Activated CD4-positive, CD25-positive, alpha-beta regulatory T cell treated with anti-CD3 and anti-CD28 coated beads, Interleukin-2, amount 50 U/mL, for 72 hours (primary cell): ENCODE measurements at regions not wholly inside any gene's neighbourhood (a gene's known extent, or its start where the extent isn't known, plus 50 kb on each side); places are given as distances from the start of the nearest gene placed in this dataset.

ENCODE experiments used
- DNase-seq: peaks from one replicate; pipeline ENCODE4 v3.0.0; 2021

DNA sequence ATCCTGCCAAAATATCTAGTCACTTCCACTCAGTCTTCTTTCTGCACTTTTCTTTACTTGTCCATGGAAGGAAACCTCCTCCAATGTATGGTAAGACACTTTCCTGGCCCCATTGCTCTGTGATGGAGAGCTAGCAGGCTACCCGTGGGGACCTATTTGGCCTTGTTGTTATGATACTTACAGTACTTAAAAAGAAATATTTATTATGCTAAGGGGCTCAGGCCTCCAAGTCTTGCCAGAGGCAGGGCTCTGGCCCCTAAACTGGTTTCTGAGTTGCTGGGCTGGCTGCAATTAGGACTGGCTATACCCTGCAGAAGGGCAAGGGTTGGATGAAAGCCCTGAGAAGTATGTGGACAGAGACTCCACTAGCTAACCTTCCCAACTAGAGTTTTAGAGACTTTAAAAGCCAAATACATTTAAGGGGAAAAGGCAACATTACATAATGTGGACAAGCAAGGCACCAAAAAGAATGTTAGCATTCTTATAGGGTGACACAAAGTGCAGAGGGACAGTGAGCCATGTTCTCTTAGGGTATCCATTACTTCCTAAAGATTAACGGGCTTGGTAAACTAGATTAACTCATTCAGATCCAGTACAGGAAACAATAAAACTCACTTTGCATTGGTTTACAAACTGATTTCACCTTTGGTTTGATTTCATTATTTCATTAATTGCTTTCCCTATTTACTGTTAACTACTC is 84.9 kb upstream of the INHBA start:
- DNase-seq: no peak

DNA sequence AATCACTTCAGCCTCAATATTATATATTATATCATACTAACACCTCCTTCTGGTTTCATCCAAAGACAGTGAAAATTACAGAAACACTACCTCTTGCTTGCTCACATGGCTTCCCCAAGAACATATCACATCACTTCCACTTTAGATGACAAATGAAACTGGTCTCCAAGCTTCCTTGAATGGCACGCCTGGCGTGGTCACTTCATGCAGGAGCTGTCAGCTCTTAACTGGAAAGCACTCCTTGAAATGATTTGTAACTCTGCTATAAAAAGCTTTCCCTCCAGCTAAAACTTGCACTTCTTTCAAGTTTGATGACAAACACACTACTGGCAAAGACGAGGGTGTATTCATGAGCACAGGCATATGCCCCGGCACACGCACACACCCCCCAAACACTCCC is 84.1 kb upstream of the INHBA start:
- DNase-seq: no peak

DNA sequence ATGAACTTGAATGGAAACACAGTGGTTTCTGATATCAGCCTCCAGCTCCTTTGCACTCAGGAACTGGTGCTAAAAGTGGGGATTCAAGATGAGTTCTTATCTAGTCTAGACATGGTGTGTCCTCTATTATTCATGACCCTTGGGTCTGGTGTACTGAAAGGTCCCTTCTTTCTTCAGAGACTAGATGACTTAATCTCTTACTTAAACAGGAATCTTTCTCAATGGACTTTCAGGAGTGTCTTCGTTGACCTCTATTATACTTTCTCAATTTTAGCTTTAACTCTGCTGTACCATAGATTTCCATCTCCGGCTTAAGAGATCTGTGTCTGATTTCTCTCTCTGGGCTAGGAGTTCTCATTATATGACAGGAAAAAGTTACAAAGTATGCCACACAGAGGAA is 83.5 kb upstream of the INHBA start:
- DNase-seq: no peak

DNA sequence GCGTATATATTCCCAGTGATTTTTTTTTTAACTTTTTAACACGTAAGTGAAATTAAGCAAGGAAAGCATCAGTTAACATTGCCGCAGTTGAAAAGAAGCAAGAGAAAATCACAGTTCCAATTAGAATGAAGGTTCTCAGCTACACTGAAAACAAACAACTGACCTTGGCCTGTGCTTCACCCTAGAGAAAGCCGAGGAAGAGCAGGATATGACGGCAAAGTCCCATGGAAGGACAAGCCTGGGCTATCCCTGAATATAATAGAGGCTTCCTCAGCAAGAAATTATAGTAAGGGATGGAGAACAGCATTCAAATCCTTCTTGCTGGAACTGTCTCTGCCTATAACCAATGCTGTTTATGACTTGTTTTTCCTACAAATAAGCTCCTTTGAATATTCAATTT is 83.0 kb upstream of the INHBA start:
- DNase-seq: no peak

DNA sequence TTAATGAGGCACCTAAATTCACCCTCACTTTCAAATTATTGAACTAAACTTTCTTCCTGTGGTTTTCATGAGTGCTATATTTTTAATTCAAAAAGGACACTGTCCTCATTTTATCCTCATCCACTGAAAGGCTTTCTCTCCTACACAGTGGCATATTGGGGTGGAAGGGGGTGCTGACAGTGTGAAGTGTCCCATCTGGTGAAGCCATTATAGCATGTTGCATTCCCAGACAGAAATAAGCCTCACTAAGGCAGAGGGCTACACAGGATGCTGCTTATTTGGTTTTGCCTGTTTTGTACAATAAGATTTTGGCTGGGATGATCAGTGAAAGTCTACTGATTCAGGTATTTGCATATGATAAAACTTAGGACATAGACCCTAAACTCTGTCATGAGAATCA is 82.4 kb upstream of the INHBA start:
- no peak for DNase-seq

DNA sequence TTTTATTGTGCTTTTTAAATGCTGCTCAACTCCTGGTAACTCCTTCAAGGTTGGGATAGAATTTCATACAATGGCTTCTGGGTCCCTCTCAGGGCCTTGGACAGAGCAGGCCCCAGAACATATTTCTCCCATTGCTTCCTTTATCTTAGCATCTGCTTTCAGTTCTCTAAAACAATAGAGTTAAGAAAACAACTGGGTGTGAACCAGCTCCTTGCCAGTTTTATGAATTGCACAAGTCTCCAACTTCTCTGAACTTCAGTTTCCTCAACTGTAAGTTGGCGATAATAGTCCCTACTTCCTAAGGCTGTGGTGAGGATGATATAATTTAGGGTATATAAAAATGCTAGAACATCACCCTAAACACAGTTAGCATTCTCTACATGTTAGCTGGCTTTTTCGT is 77.0 kb upstream of the INHBA start:
- no peak for DNase-seq

DNA sequence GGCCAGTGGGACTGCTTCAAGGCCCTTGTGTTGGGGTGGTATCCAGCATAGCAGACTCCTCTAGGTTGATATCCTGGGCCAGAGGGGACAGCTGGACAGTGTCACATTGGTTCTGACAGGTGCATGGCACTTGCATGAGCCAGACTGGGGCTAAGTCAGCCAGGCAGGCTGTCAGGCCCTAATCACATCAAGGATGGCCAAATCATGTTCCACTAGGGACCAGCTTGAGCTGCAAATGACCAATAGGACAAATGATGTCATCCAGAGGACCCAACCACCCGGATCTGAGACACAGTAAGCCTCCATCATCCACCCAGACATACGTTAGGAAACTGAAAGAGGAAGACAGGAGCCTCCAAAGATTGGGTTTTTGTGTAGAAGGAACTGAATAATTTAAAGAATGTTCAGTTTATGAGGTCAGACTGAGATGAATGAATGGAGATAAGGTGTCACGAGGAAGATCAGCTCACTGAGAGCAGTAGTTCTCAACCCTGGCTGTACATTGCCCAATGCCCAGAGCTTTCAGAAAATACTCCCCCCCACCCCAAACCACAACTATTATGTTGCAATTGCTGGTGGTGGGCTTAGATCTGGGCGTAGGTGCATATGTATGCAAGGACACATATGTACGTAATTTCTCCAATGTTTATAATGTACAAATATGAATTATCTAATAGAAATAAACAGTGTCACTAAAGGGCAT is 75.2 kb upstream of the INHBA start:
- DNase-seq: no peak

DNA sequence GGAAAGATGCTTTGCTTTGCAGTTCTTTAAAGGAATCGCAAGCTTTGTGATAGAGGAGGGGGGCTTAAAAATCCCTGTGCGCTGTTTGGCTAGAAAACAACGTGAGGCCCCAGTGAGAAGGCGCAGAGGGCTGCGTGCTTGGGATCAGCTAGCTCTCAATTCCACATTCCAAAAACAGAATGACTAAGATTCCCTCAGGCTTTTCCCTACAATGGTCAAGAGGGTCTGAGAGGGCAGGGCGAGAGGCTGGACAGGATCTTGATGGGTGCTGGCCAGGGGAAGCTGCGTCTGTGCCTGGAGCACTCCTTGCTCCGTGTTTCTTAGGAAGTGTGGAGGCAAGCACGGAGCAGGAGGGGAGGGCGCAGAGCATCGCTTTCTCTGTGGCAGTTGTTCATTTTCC is 72.1 kb upstream of the INHBA start:
- DNase-seq: no peak

DNA sequence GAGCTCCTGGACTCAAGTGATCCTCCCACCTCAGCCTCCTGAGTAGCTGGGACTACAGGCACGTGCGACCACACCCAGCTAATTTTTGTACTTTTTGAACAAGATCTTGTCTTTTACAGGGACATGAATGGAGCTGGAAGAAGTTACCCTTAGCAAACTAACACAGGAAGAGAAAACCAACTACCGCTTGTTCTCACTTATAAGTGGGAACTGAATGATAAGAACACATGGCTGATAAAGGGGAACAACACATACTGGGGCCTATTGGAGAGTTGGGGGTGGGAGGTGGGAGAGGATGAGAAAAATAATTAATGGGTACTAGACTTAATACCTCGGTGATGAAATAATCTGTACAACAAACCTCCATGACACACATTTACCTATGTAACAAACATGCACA is 70.9 kb upstream of the INHBA start:
- DNase-seq: no peak

DNA sequence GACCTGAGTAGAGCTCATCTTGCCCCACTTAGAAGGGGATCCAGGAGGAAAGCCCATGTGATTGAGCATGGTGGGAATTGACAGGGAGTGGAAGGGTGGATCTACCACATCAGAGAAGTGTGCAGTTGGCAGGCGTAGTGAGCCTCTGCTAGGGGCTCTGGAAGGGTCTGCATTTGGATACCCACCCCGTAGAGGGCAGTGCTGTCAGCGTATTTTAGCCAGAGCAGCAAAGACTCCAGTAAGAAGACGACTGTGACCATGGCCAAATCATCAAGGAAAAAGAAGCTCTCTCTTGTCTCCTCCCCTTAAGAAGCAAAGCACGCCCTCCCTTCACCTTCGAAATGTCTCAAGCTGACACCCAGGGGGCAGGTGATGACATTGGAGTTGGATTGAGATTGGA is 68.8 kb upstream of the INHBA start:
- DNase-seq: no peak

DNA sequence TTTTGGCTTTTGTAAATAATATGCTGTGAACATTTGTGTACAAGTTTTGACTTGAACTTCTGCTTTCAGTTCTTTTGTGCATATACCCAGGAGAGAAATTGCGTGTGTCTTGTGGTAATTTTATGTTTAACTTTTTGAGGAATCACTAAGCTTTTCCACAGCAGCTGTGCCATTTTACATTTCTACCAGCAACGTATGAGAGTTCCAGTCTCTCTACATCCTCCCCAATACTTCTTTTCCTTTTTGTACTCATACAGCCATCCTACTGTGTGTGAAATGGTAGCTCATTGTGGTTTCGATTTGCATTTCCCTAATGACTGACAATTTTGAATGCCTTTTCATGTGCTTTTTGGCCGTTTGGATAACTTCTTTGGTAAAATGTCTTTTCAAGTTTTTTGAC is 66.3 kb upstream of the INHBA start:
- DNase-seq: no peak

DNA sequence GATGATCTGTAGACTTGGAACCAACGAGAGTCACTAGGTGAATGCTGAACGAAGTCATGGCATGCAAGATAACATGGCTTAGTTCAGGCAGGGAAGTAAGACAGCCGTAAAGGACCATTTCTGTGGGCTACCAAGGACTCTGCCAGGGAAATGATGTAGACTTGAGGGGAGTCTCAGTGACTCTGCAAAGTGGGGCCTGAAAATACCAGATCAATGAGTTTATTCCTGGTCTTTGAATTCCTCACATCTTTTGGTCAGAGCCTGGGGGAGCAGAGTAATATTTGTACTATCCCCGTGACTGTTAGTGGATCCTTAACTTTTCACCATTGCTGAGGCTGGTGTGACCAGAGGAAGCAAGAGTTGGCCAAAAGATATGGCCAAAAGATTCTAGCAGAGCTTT is 60.7 kb upstream of the INHBA start:
- DNase-seq: no peak

DNA sequence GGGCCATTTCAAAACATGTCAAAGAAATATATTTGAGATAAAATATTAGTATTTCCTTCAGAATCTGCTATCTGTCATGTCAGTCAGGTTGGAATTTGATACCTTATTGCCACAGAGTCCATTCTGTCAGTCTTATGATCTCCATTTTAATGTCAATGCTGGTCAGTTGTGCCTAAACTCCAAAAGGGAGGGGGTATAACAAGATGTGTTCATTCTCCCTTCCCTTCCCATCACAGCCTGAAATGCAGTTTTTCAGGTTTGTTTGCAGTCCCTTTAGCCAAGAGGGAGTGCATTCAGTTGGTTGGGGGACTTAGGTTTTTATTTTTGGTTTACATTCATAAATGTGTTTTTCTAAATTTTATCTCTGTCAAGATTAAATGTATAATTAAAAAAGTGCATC is 59.8 kb upstream of the INHBA start:
- DNase-seq: no peak

DNA sequence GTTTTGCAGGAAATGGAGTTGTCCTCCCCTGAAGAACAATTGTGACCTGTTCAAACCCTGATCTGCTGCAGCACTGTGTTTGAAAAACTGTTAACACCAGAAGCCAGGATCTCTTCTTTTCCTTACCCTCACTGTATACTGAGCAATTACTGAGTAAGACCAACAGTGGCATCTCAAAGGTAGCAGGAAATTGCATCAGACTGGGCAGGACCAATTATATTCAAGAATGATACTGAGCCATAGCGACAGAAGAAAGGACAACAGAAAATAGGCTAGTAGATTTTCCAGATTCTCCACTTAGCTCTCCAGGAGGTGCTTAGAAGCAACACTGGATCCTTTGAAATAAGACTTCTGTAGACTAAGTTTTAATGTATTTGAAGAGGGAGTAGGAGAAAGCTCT is 57.4 kb upstream of the INHBA start:
- DNase-seq: no peak

DNA sequence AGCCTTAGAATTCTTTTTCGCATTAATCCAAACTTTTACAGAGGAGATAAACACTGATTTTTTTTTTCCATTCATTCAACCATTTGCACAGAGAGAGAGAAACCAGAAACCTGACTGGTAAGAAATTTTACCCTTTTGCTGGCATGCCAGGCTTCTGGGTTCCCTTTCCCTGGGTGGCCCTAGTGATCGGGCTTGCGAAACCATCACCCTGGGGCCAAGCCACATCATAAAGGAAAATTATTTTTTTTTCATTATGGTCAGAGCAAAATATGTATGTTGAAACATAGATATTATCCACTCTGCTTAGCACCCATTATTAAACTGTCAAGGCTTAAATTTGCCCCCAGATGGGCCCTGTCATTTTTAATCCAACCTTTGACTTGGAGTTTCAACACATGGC is 55.4 kb upstream of the INHBA start:
- DNase-seq: no peak

DNA sequence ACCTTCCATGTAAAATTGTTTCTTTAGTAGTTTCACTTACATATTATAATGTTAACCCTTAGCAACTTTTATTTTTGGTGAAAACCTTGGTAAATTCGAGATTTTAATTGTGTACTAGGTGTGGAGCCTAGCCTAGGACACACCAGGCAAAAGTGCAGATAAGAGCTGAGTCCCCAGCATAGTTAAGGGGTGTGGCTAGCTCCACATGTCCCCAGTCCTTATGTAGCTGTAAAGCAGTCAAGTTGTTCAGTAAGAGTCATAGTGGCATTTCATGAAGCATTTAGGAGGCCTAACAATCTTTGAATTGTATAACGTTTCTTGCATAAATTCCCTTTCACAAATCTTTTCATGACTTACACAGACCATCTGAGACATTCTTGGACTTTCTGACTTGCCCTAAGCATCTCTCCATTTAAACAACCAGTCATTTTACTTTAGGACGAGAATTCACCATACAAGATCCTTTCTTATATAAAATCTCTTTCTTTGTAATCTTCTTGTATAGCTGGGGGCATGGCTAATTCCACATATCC is 53.8 kb upstream of the INHBA start:
- DNase-seq: no peak

DNA sequence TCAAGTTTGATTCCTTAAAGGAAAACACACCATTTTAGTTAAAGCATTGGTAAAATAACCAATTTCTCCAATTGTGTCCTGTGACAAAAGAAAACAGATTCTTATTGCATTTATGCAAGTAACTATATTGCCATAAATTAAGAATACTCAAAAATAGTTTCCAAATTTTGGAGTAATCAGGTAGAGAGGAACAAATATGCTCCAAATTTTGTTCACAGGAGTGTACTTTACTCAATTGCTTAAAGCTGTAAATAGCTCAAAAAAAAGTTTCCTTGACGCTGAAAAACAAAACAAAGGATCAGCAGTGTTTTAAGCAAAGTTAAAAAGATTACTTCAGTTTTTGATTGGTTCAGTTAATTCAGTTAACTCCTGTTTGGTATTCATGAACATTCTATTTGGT is 52.2 kb upstream of the INHBA start:
- DNase-seq: no peak

DNA sequence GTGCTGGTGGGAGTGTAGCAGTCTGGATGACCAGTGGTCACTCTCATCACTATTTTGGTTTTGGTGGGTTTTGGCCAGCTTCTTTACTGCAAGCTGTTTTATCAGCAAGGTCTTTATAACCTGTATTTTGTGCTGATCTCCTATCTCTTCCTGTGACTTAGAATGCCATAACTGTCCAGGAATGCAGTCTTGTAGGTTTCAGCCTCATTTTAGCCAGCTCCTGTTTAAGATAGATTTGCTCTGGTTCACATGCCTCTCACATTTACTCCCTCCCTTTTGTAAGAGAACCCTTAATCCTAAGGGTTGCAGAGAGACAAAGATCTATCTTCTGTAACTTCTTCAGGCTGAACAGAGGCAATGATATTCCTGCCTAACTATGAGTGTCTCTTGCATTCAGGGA is 51.2 kb upstream of the INHBA start:
- no peak for DNase-seq
